ENCODE measurements at regions not wholly inside any gene's neighbourhood (a gene's known extent, or its start where the extent isn't known, plus 50 kb on each side); places are given as distances from the start of the nearest gene placed in this dataset.

GRCh38 chr5:84859056-84859455, 474.4 kb upstream of the EDIL3 start:
- TF ChIP-seq, protein P1, sequence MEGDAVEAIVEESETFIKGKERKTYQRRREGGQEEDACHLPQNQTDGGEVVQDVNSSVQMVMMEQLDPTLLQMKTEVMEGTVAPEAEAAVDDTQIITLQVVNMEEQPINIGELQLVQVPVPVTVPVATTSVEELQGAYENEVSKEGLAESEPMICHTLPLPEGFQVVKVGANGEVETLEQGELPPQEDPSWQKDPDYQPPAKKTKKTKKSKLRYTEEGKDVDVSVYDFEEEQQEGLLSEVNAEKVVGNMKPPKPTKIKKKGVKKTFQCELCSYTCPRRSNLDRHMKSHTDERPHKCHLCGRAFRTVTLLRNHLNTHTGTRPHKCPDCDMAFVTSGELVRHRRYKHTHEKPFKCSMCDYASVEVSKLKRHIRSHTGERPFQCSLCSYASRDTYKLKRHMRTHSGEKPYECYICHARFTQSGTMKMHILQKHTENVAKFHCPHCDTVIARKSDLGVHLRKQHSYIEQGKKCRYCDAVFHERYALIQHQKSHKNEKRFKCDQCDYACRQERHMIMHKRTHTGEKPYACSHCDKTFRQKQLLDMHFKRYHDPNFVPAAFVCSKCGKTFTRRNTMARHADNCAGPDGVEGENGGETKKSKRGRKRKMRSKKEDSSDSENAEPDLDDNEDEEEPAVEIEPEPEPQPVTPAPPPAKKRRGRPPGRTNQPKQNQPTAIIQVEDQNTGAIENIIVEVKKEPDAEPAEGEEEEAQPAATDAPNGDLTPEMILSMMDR (IDR thresholded peaks at IDR 0.05; ENCODE audit: poor library complexity, severe bottlenecking): no peak
- no peak for TF ChIP-seq POLR2AphosphoS5 (IDR thresholded peaks at IDR 0.05)
- no peak for TF ChIP-seq EZH2 (IDR thresholded peaks at IDR 0.05; ENCODE audit: borderline replicate concordance, insufficient read depth, low read length, poor library complexity, severe bottlenecking)
- TF ChIP-seq, protein P2, sequence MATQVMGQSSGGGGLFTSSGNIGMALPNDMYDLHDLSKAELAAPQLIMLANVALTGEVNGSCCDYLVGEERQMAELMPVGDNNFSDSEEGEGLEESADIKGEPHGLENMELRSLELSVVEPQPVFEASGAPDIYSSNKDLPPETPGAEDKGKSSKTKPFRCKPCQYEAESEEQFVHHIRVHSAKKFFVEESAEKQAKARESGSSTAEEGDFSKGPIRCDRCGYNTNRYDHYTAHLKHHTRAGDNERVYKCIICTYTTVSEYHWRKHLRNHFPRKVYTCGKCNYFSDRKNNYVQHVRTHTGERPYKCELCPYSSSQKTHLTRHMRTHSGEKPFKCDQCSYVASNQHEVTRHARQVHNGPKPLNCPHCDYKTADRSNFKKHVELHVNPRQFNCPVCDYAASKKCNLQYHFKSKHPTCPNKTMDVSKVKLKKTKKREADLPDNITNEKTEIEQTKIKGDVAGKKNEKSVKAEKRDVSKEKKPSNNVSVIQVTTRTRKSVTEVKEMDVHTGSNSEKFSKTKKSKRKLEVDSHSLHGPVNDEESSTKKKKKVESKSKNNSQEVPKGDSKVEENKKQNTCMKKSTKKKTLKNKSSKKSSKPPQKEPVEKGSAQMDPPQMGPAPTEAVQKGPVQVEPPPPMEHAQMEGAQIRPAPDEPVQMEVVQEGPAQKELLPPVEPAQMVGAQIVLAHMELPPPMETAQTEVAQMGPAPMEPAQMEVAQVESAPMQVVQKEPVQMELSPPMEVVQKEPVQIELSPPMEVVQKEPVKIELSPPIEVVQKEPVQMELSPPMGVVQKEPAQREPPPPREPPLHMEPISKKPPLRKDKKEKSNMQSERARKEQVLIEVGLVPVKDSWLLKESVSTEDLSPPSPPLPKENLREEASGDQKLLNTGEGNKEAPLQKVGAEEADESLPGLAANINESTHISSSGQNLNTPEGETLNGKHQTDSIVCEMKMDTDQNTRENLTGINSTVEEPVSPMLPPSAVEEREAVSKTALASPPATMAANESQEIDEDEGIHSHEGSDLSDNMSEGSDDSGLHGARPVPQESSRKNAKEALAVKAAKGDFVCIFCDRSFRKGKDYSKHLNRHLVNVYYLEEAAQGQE (IDR thresholded peaks at IDR 0.05; ENCODE audit: borderline replicate concordance): no peak
- TF ChIP-seq TAF1 (IDR thresholded peaks at IDR 0.05; ENCODE audit: low read depth): no peak
- TF ChIP-seq RAD21 (conservative IDR thresholded peaks at IDR 0.05): no peak
- no peak for TF ChIP-seq EP300 (conservative IDR thresholded peaks at IDR 0.05; ENCODE audit: poor library complexity, severe bottlenecking)

All from neural cell (in vitro differentiated cells).